ENCODE measurements at regions not wholly inside any gene's neighbourhood (a gene's known extent, or its start where the extent isn't known, plus 50 kb on each side); places are given as distances from the start of the nearest gene placed in this dataset.
"Not testable (repeated sequence)": the region's sequence is repeated elsewhere in the genome, so short reads cannot be mapped to it uniquely, and the experiment has no call there.

GRCh38 chr7:113263215-113263742 is 144.9 kb upstream of the SMIM30 start:
- H3K4me1 ChIP-seq (ENCODE audit: control insufficient read depth, insufficient read depth, low read length); H3K4me3 ChIP-seq (ENCODE audit: low read length in 2 of 2); H3K36me3 ChIP-seq (ENCODE audit: control insufficient read depth in 2 of 2, insufficient read depth in 2 of 2, low read length in 2 of 2); H3K27me3 ChIP-seq (ENCODE audit: control insufficient read depth in 1 of 2, insufficient read depth in 2 of 2, low read length in 2 of 2); H3K27ac ChIP-seq (ENCODE audit: low read length); H3K9me3 ChIP-seq (ENCODE audit: control insufficient read depth in 2 of 2, low read length in 2 of 2); H3K9ac ChIP-seq (ENCODE audit: low read length in 2 of 2): not testable (repeated sequence)

- H3K9me3 ChIP-seq (ENCODE audit: control insufficient read depth in 2 of 2, low read length in 2 of 2), result no peaks in the 10 kb centered on the region
- no peaks in the 10 kb centered on the region for H3K27me3 ChIP-seq (ENCODE audit: control insufficient read depth in 1 of 2, insufficient read depth in 2 of 2, low read length in 2 of 2)
- no peak overlapping the region for H3K9ac ChIP-seq (ENCODE audit: low read length in 2 of 2)
- H3K4me3 ChIP-seq (ENCODE audit: low read length in 2 of 2), result no peak overlapping the region
- no peaks in the 10 kb centered on the region for H3K4me1 ChIP-seq (ENCODE audit: control insufficient read depth, insufficient read depth, low read length)
- H3K27ac ChIP-seq (ENCODE audit: low read length), result no peak overlapping the region
- no peaks in the 10 kb centered on the region for H3K36me3 ChIP-seq (ENCODE audit: control insufficient read depth in 2 of 2, insufficient read depth in 2 of 2, low read length in 2 of 2)
These were observed 138.7 kb upstream of the SMIM30 start for GRCh38 chr7:113256883-113257531.

- no peaks in the 10 kb centered on the region for H3K36me3 ChIP-seq (ENCODE audit: control insufficient read depth in 2 of 2, insufficient read depth in 2 of 2, low read length in 2 of 2)
- no peaks in the 10 kb centered on the region for H3K4me1 ChIP-seq (ENCODE audit: control insufficient read depth, insufficient read depth, low read length)
- H3K9ac ChIP-seq (ENCODE audit: low read length in 2 of 2), result no peak overlapping the region
- H3K27me3 ChIP-seq (ENCODE audit: control insufficient read depth in 1 of 2, insufficient read depth in 2 of 2, low read length in 2 of 2), result no peaks in the 10 kb centered on the region
- no peak overlapping the region for H3K27ac ChIP-seq (ENCODE audit: low read length)
- no peaks in the 10 kb centered on the region for H3K9me3 ChIP-seq (ENCODE audit: control insufficient read depth in 2 of 2, low read length in 2 of 2)
- no peak overlapping the region for H3K4me3 ChIP-seq (ENCODE audit: low read length in 2 of 2)
These were observed 128.8 kb upstream of the SMIM30 start for GRCh38 chr7:113247198-113247597.

DNA sequence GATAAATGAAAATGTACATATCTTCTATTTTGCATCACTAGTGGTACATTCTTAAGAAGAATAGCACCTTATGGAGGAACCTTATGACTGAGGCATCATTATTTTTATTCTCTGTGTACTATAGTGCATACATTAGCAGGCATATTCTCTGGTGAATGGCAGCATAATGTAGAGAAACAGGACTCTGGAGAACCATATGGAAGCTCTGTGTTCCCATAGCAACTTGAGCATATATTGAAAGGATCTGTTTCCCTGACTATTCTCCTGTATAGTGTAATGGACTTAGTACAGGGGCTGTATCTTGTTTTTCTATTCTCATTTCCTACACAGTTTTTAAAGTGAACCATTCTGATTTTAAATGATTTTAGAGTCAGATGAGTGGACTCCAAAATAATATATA is 128.4 kb upstream of the SMIM30 start:
- no peaks in the 10 kb centered on the region for H3K4me1 ChIP-seq (ENCODE audit: control insufficient read depth, insufficient read depth, low read length)
- no peak overlapping the region for H3K9ac ChIP-seq (ENCODE audit: low read length in 2 of 2)
- no peak overlapping the region for H3K27ac ChIP-seq (ENCODE audit: low read length)
- H3K4me3 ChIP-seq (ENCODE audit: low read length in 2 of 2), result no peak overlapping the region
- no peaks in the 10 kb centered on the region for H3K27me3 ChIP-seq (ENCODE audit: control insufficient read depth in 1 of 2, insufficient read depth in 2 of 2, low read length in 2 of 2)
- H3K36me3 ChIP-seq (ENCODE audit: control insufficient read depth in 2 of 2, insufficient read depth in 2 of 2, low read length in 2 of 2), result no peaks in the 10 kb centered on the region
- H3K9me3 ChIP-seq (ENCODE audit: control insufficient read depth in 2 of 2, low read length in 2 of 2), result no peaks in the 10 kb centered on the region

DNA sequence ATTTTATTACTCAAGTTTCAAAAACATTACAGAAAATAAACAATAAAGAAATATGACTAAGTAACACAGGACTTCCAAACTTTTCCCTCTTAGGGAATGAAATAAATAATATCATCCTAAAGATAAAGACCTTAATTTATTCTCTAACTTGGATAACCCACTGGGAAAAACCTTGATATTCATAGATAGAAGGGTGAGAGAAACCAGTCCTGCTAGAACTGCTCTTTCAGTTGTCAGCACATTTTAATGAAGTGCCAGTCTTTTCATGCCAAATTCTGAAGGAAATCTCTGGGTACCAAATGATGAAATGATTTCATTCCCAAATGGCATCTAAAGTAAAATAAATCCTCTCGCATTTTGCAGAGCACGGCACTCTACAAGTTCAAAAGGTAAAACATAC is 114.5 kb upstream of the SMIM30 start:
- no peaks in the 10 kb centered on the region for H3K9me3 ChIP-seq (ENCODE audit: control insufficient read depth in 2 of 2, low read length in 2 of 2)
- no peak overlapping the region for H3K27ac ChIP-seq (ENCODE audit: low read length)
- no peak overlapping the region for H3K9ac ChIP-seq (ENCODE audit: low read length in 2 of 2)
- H3K4me3 ChIP-seq (ENCODE audit: low read length in 2 of 2), result no peak overlapping the region
- no peaks in the 10 kb centered on the region for H3K27me3 ChIP-seq (ENCODE audit: control insufficient read depth in 1 of 2, insufficient read depth in 2 of 2, low read length in 2 of 2)
- no peaks in the 10 kb centered on the region for H3K4me1 ChIP-seq (ENCODE audit: control insufficient read depth, insufficient read depth, low read length)
- no peaks in the 10 kb centered on the region for H3K36me3 ChIP-seq (ENCODE audit: control insufficient read depth in 2 of 2, insufficient read depth in 2 of 2, low read length in 2 of 2)

DNA sequence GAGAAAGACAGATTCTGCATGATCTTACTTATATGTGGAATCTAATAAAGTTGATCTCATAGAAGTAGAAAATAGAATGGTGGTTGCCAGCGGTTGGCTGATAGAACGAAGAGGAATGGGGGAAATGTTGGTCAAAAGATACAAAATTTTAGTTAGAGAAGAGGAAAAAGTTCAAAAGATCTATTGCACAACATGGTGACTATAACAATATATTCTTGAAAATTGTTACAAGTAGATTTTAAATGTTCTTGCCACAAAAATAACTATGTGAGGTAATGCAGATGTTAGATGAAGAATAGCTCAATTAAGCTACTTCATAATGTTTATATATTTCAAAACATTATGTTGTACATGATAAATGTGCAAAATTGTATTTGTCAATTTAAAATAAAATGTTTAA is 112.3 kb upstream of the SMIM30 start:
- H3K9ac ChIP-seq (ENCODE audit: low read length in 2 of 2), result no peak overlapping the region
- H3K27ac ChIP-seq (ENCODE audit: low read length), result no peak overlapping the region
- no peaks in the 10 kb centered on the region for H3K4me1 ChIP-seq (ENCODE audit: control insufficient read depth, insufficient read depth, low read length)
- H3K9me3 ChIP-seq (ENCODE audit: control insufficient read depth in 2 of 2, low read length in 2 of 2), result no peaks in the 10 kb centered on the region
- no peak overlapping the region for H3K4me3 ChIP-seq (ENCODE audit: low read length in 2 of 2)
- no peaks in the 10 kb centered on the region for H3K36me3 ChIP-seq (ENCODE audit: control insufficient read depth in 2 of 2, insufficient read depth in 2 of 2, low read length in 2 of 2)
- no peaks in the 10 kb centered on the region for H3K27me3 ChIP-seq (ENCODE audit: control insufficient read depth in 1 of 2, insufficient read depth in 2 of 2, low read length in 2 of 2)

GRCh38 chr7:113217314-113217713 is 99.0 kb upstream of the SMIM30 start:
- H3K4me1 ChIP-seq (ENCODE audit: control insufficient read depth, insufficient read depth, low read length), result no peaks in the 10 kb centered on the region
- H3K9ac ChIP-seq (ENCODE audit: low read length in 2 of 2), result no peak overlapping the region
- no peaks in the 10 kb centered on the region for H3K36me3 ChIP-seq (ENCODE audit: control insufficient read depth in 2 of 2, insufficient read depth in 2 of 2, low read length in 2 of 2)
- H3K4me3 ChIP-seq (ENCODE audit: low read length in 2 of 2), result no peak overlapping the region
- H3K27ac ChIP-seq (ENCODE audit: low read length), result no peak overlapping the region
- no peaks in the 10 kb centered on the region for H3K9me3 ChIP-seq (ENCODE audit: control insufficient read depth in 2 of 2, low read length in 2 of 2)
- no peaks in the 10 kb centered on the region for H3K27me3 ChIP-seq (ENCODE audit: control insufficient read depth in 1 of 2, insufficient read depth in 2 of 2, low read length in 2 of 2)

DNA sequence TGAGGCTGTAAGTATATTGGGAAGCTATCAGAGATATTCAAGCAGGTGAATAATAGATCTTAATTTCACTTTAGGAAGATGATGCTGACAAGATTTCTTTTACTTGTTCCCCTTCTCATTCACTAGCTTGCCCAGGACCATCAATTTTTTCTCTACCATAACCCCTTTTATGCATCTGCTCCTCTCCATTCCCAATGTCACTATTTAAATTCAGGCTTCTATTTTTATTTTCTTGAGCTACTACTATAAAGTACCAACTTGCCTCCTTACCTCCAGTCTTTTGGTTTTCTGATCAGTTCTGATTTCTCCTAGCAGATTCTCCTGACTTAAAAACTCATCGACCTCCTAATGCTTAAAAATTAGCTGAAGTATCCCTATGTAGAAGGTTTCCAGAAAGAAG is 97.7 kb upstream of the SMIM30 start:
- Histone ChIP-seq H3K27ac (ENCODE audit: low read length) (no peak overlapping the region), H3K4me3 (ENCODE audit: low read length in 2 of 2) (no peak overlapping the region), H3K27me3 (ENCODE audit: control insufficient read depth in 1 of 2, insufficient read depth in 2 of 2, low read length in 2 of 2) (no peaks in the 10 kb centered on the region), H3K4me1 (ENCODE audit: control insufficient read depth, insufficient read depth, low read length) (no peaks in the 10 kb centered on the region), H3K9me3 (ENCODE audit: control insufficient read depth in 2 of 2, low read length in 2 of 2) (no peaks in the 10 kb centered on the region), H3K36me3 (ENCODE audit: control insufficient read depth in 2 of 2, insufficient read depth in 2 of 2, low read length in 2 of 2) (no peaks in the 10 kb centered on the region), H3K9ac (ENCODE audit: low read length in 2 of 2) (no peak overlapping the region)

DNA sequence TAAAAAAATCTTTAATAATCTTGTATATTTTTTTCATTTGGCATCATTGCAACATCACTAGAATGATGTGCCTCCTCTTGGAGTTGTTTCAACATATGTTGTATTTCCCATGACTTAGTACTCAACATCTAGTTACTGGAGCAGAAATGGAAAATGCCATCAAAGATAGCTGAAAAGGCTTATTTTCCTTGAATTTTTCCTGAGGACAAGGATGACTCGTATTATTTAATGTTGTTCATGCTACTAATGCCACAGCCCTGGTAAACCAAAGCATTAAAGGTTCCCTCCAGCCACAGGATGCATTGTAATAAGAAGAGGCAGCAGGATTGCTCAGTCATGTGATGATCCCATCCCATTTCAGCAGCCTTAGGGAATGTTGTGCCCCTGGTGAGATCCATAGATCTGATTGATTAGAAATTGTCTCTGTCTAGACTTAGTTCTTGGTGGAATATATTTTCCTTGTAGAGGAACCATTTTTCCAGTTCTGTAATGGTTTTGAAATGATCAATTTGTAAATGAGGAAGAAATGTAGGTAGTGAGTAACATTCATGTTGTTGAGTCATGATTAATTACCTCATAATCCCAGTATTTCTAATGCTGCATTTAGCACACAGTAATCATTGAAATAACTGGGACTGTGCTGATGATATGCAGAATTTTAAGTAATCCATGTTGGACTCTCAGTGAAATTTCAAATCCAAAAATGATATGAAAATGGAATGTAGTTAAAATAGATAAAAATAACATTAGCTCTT is 91.3 kb upstream of the SMIM30 start:
- H3K9me3 ChIP-seq (ENCODE audit: control insufficient read depth in 2 of 2, low read length in 2 of 2), result no peaks in the 10 kb centered on the region
- H3K4me1 ChIP-seq (ENCODE audit: control insufficient read depth, insufficient read depth, low read length), result no peaks in the 10 kb centered on the region
- no peak overlapping the region for H3K9ac ChIP-seq (ENCODE audit: low read length in 2 of 2)
- no peak overlapping the region for H3K27ac ChIP-seq (ENCODE audit: low read length)
- H3K27me3 ChIP-seq (ENCODE audit: control insufficient read depth in 1 of 2, insufficient read depth in 2 of 2, low read length in 2 of 2), result no peaks in the 10 kb centered on the region
- no peak overlapping the region for H3K4me3 ChIP-seq (ENCODE audit: low read length in 2 of 2)
- no peaks in the 10 kb centered on the region for H3K36me3 ChIP-seq (ENCODE audit: control insufficient read depth in 2 of 2, insufficient read depth in 2 of 2, low read length in 2 of 2)

DNA sequence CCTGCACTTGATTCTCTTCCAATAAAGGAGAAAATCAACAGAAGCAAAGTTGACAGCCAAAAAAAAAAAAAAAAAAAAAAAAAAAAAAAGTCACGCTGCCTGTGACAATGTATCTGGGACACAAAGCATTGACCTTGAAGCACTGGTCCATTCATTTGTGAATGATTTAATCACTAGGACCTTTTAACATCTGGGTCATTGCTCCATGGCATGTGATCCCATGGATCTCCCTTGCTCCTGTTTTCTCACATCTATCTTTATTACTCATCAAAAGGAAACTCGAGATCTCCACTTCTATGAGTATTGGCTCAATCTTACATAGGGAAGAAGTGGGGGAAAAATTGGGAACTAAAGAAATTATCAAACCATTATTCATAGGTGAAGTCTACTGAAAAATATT is 89.6 kb upstream of the SMIM30 start:
- Histone ChIP-seq H3K4me3 (ENCODE audit: low read length in 2 of 2) (no peak overlapping the region), H3K4me1 (ENCODE audit: control insufficient read depth, insufficient read depth, low read length) (no peaks in the 10 kb centered on the region), H3K27ac (ENCODE audit: low read length) (no peak overlapping the region), H3K9ac (ENCODE audit: low read length in 2 of 2) (no peak overlapping the region), H3K36me3 (ENCODE audit: control insufficient read depth in 2 of 2, insufficient read depth in 2 of 2, low read length in 2 of 2) (no peaks in the 10 kb centered on the region), H3K9me3 (ENCODE audit: control insufficient read depth in 2 of 2, low read length in 2 of 2) (no peaks in the 10 kb centered on the region), H3K27me3 (ENCODE audit: control insufficient read depth in 1 of 2, insufficient read depth in 2 of 2, low read length in 2 of 2) (no peaks in the 10 kb centered on the region)

- Histone ChIP-seq H3K9me3 (ENCODE audit: control insufficient read depth in 2 of 2, low read length in 2 of 2) (no peaks in the 10 kb centered on the region), H3K36me3 (ENCODE audit: control insufficient read depth in 2 of 2, insufficient read depth in 2 of 2, low read length in 2 of 2) (no peaks in the 10 kb centered on the region), H3K27ac (ENCODE audit: low read length) (no peak overlapping the region), H3K4me3 (ENCODE audit: low read length in 2 of 2) (no peak overlapping the region), H3K27me3 (ENCODE audit: control insufficient read depth in 1 of 2, insufficient read depth in 2 of 2, low read length in 2 of 2) (no peaks in the 10 kb centered on the region), H3K4me1 (ENCODE audit: control insufficient read depth, insufficient read depth, low read length) (no peaks in the 10 kb centered on the region), H3K9ac (ENCODE audit: low read length in 2 of 2) (no peak overlapping the region)
These were observed 89.1 kb upstream of the SMIM30 start for GRCh38 chr7:113207441-113207840.

All from stomach smooth muscle (tissue), 2 donors.